HG02981 (cell line): ENCODE measurements at regions not wholly inside any gene's neighbourhood (a gene's known extent, or its start where the extent isn't known, plus 50 kb on each side); places are given as distances from the start of the nearest gene placed in this dataset.
"Not testable (repeated sequence)": the region's sequence is repeated elsewhere in the genome, so short reads cannot be mapped to it uniquely, and the experiment has no call there.

Experiments used
- ATAC-seq: cut with Tn5 transposase; IDR thresholded peaks from one replicate; pipeline ENCODE4 v1.9.1; 2021; ENCODE audit warnings: mild to moderate bottlenecking, moderate library complexity; ENCODE audit not compliant: unreplicated experiment

- no peak for ATAC-seq
Measured at GRCh38 chr18:1528964-1529509, 624.4 kb downstream of the ADCYAP1 start.

DNA sequence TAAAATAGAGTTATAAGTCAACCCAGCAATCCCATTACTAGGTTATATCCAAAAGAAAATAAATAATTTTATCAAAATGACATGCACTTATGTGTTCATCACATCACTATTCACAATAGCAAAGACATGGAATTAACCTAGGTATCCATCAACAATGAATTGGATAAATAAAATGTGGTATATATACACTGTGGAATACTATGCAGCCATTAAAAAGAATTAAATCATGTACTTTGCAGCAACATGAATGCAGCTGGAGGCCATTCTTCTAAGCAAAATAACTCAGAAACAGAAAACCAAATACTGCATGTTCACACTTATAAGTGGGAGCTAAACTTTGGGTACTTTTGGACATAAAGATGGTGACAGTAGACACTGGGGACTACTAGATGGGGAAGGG is 626.0 kb downstream of the ADCYAP1 start:
- no peak for ATAC-seq

DNA sequence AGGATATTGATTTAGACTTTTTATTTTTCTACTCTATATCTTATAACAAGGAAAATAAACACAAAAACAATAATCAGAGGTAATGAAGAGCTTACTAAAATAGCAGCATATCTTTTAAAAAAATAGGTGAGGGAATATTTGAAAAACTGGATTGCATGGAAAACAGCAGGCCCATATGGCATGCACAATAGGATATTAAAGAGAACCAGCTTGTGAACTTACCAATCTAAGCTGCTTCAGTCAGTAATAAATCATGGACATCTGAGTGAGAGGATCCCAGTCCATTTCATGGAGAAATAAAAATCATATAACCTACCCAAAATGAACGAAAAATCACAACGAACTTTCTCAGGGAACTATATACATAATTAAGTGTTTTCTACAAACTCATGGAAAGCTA is 634.6 kb downstream of the ADCYAP1 start:
- no peak for ATAC-seq

GRCh38 chr18:1541478-1541877 is 636.8 kb downstream of the ADCYAP1 start:
- ATAC-seq = no peak

- no peak for ATAC-seq
Measured at GRCh38 chr18:1542230-1542774, 637.6 kb downstream of the ADCYAP1 start.

DNA sequence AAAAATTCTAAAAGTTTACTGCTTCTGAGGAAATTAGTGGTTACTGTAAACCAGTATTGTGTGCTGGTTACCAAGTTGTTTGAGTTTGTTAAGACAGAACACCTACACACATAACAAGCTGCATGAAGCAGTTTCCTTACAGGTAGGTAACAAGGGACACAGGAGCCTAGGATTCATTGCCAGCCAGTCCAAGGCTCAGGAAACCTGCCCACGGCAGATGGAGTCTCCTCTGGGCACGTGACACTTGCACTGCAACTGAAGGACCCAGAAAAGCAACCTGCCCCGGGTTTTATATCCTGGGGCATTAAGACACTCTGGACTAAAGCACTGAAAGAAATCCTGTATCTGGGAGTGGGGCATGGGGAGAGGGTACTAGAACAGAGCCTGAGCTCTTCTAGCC is 639.3 kb downstream of the ADCYAP1 start:
- no peak for ATAC-seq

DNA sequence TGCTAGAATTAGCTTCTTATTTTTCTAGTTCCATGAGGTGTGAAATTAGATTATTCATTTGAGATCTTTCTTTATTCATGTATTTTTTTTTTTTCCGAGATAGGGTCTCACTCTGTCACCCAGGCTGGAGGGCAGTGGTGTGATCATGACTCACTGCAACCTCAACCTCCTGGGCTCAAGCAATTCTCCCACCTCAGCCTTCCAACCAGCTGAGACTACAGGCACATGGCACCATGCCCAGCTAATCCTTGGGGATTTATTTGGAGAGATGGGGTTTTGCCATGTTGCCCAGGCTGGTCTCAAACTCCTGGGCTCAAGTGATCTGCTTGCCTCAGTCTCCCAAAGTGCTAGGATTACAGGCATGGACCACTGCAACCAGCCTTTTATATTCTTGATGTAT is 653.0 kb downstream of the ADCYAP1 start:
- ATAC-seq = not testable (repeated sequence)

DNA sequence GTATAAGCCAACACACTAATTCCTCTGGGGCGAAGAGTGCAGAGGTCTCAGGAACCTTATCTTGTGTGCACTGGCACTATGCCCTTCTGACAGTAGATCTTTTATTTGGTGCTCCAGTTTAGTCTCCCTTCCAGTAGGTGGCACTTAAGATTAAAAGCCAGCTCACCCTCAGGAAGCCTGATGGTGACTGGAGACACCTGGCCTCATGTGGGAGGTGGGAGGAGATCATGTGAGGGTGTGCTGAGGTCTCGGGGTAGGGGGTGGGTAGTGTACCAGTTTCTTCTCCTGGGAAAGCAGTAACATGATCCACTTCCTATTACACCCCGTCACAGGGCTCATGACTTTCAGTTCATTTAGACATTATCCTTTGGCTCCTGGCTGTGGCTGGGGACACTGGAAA is 654.9 kb downstream of the ADCYAP1 start:
- ATAC-seq = no peak

- ATAC-seq = no peak
Measured at GRCh38 chr18:1564793-1565192, 660.1 kb downstream of the ADCYAP1 start.

GRCh38 chr18:1571206-1571605 is 666.5 kb downstream of the ADCYAP1 start:
- ATAC-seq = no peak

- ATAC-seq = no peak
Measured at GRCh38 chr18:1573732-1574131, 669.1 kb downstream of the ADCYAP1 start.

DNA sequence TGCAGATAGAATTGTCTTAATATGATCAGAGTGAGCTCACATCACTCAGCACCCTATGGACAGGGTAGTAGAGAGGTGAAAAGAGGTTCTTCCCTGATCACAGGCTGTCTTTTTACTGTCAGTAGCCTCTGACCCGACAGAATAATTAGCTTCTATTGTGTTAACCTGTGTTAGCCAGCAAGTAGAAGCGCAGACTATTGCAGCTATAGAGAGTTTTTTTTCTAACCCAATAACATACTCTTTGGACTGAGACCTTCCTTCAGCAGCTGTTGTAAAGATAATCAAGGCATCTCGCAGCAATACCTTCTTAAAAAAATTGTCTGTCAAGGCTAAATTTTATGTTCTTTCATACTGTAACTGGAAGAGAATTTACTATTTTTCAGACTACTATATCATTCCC is 670.4 kb downstream of the ADCYAP1 start:
- ATAC-seq = no peak

GRCh38 chr18:1578505-1578904 is 673.8 kb downstream of the ADCYAP1 start:
- ATAC-seq = no peak

GRCh38 chr18:1581581-1581980 is 676.9 kb downstream of the ADCYAP1 start:
- no peak for ATAC-seq

DNA sequence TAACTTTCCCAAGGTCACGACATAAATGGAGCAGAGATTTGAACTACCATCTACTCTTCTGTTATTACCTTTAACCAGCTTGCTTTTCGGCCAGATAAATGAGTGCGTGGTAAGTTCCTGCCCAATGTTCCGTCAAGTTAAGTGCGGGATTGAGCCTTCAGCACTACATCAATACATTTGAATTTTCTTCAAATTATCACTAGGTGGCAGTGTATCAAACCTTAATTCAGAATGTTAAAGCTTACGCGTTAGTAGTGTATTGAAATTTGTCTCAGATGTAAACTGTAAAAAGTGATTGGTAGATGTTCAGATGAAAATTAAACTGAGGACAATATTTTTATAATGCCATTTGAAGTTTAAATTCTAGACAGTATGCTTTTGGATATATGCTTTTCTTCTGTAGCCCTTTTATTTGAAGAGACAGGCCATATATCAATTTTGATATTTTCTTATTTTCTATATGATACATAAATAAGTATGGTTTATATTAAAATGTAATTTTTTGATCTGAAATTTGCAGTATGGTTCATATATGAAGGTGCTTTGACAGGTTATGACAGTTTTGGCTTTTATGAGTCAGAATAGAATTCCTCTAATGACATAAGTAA is 681.3 kb downstream of the ADCYAP1 start:
- ATAC-seq = peak; percentile 75

DNA sequence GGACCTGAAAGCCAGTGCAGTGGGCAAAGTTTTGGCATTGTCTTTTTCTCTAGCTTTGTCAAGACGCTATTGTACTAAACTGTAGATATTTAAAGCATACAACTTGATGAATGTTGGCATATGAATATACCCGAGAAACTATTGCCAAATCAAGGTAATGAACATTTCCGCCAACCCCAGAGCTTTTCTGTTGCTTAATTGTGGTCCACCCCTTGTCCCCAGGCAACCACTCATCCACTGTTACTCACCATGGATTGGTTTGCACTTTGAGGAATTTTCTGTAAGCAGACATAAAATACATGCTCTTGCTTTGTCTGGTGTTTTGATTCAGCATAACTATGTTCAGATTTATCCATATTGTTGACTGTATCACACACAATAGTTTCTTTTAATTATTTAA is 688.4 kb downstream of the ADCYAP1 start:
- no peak for ATAC-seq

- ATAC-seq = no peak
Measured at GRCh38 chr18:1595195-1595594, 690.5 kb downstream of the ADCYAP1 start.

GRCh38 chr18:1599196-1599595 is 694.5 kb downstream of the ADCYAP1 start:
- ATAC-seq = no peak

- ATAC-seq = no peak
Measured at GRCh38 chr18:1604751-1605150, 700.1 kb downstream of the ADCYAP1 start.

GRCh38 chr18:1618364-1618763 is 713.7 kb downstream of the ADCYAP1 start:
- ATAC-seq = no peak

DNA sequence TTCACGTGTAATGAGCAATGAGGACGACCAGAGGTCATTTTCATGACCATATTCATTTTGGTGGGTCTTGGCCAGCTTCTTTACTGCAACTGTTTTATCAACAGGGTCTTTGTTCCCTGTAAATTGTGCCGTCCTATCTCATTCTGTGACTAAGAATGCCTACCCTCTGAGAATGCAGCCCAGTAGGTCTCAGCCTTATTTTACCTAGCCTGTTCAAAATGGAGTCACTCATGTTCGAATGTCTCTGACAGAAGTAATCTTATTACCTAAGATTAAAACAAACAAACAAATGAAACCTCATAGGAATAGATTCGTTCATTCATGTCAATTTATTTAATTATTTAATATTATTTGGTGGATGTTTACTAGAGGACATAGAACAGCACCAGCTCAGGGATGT is 714.8 kb downstream of the ADCYAP1 start:
- ATAC-seq = no peak

GRCh38 chr18:1624612-1625011 is 719.9 kb downstream of the ADCYAP1 start:
- no peak for ATAC-seq

DNA sequence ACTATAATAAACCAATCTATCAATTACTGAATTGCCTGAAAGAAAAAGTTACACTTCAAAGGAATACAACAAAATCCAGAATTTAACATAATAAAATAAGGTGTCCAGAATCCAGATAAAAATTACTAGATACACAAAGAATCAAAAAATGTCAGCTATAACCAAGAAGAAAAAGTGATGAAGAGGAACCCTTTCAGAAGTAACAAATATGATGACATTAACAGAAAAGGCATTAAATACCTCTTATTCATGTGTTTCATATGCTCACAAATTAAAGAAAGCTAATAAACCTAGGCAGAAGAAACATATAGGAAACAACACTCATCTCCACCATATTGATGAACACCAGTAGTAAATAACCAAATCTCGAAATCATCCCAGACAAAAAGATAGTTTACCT is 722.8 kb downstream of the ADCYAP1 start:
- no peak for ATAC-seq
